ENCODE measurements at regions not wholly inside any gene's neighbourhood (a gene's known extent, or its start where the extent isn't known, plus 50 kb on each side); places are given as distances from the start of the nearest gene placed in this dataset.
"Not testable (repeated sequence)": the region's sequence is repeated elsewhere in the genome, so short reads cannot be mapped to it uniquely, and the experiment has no call there.

DNA sequence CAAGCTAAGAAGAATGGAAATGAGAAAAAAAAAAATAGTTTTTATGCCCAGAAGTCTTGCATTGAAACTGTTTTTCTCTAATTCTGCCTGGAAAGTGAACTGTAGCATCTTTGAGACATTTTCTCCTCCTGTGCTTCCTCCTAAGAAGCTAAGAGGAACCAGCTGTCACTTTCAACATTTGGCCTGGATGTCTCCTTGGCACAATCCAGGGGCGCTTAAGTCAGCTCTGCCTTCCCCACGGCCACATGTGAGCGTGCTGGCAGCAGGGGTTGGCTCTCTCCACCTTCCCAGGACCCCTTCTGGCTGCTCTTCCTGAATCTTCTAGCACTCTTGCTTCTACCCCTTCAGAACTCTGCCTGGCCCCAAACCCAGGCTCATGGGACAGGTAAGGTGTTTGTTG lies 289.6 kb upstream of the ADARB2 start:
- in situ Hi-C loops (cut with MboI; ENCODE audit: low pct_ligation_motif_present in 1 of 4, low pct_unique_long_range_greater_than_20kb in 1 of 4, low sequenced_read_pairs in 3 of 4) (no loop called here), intact Hi-C loops (cut with DNase I; ENCODE audit: low total_unique reads) (no loop called here)
- no peak overlapping the region for H3K27ac ChIP-seq
- WGBS, 2 donors (ENCODE audit: low coverage in 1 of 2), result 49 to 60% methylated on average over 3 of the region's 3 CpGs
- no peak for TF ChIP-seq EP300 (IDR thresholded peaks at IDR 0.05; ENCODE audit: low read depth)
- TF ChIP-seq, protein P1, sequence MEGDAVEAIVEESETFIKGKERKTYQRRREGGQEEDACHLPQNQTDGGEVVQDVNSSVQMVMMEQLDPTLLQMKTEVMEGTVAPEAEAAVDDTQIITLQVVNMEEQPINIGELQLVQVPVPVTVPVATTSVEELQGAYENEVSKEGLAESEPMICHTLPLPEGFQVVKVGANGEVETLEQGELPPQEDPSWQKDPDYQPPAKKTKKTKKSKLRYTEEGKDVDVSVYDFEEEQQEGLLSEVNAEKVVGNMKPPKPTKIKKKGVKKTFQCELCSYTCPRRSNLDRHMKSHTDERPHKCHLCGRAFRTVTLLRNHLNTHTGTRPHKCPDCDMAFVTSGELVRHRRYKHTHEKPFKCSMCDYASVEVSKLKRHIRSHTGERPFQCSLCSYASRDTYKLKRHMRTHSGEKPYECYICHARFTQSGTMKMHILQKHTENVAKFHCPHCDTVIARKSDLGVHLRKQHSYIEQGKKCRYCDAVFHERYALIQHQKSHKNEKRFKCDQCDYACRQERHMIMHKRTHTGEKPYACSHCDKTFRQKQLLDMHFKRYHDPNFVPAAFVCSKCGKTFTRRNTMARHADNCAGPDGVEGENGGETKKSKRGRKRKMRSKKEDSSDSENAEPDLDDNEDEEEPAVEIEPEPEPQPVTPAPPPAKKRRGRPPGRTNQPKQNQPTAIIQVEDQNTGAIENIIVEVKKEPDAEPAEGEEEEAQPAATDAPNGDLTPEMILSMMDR (IDR thresholded peaks at IDR 0.05), result no peak
- TF ChIP-seq POLR2AphosphoS5 (IDR thresholded peaks at IDR 0.05), result no peak
- no peak for TF ChIP-seq POLR2A (IDR thresholded peaks at IDR 0.05)
- H3K4me1 ChIP-seq, result no peaks in the 10 kb centered on the region
- H3K27me3 ChIP-seq, result no peaks in the 10 kb centered on the region
- H3K4me3 ChIP-seq, result no peak overlapping the region
- no peak for DNase-seq
- no peaks in the 10 kb centered on the region for H3K36me3 ChIP-seq
- H3K9me3 ChIP-seq, result no peaks in the 10 kb centered on the region

DNA sequence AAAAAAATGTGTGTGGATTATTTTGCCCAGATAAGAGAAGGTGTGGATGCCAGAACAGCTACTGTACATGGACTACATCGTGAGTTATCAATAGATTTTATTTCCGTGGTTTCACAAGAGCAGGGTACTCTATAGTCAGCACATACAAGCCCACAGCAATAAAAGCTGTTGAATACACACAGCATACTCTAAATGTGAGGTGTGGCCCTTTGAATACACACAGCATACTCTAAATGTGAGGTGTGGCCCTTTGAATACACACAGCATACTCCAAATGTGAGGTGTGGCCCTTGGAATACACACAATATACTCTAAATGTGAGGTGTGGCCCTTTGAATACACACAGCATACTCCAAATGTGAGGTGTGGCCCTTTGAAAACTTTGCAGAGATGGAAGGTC lies 287.4 kb upstream of the ADARB2 start:
- intact Hi-C loops (cut with DNase I; ENCODE audit: low total_unique reads), result not testable (repeated sequence)

DNA sequence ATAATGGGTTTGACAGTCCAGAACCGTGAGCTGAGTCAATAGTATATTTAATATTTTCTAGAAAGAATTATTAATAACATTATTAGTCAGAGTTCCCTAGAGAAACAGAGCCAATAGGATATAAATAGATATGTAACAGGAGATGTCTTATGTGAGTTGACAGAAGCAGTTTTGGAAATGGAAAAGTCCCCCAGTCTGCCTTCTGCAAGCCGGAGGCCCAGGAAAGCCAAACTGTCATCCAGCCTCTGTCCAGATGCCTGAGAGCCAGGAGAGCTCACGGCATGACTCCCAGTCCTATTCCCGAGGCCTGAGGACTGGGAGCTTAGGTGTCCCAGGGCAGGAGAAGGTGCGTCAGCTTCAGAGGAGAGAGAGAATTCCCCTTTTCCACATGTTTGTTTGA lies 286.4 kb upstream of the ADARB2 start:
- H3K36me3 ChIP-seq, result no peaks in the 10 kb centered on the region
- H3K9me3 ChIP-seq, result no peaks in the 10 kb centered on the region
- DNase-seq, result no peak
- no peak overlapping the region for H3K27ac ChIP-seq
- intact Hi-C loops (cut with DNase I; ENCODE audit: low total_unique reads), result no loop called here
- no peaks in the 10 kb centered on the region for H3K27me3 ChIP-seq
- WGBS, 2 donors (ENCODE audit: low coverage in 1 of 2), result 62 to 80% methylated on average over 3 to 5 of the region's 5 CpGs
- no peaks in the 10 kb centered on the region for H3K4me1 ChIP-seq
- no peak overlapping the region for H3K4me3 ChIP-seq
- no peak for TF ChIP-seq EP300 (IDR thresholded peaks at IDR 0.05; ENCODE audit: low read depth)
- no peak for TF ChIP-seq POLR2AphosphoS5 (IDR thresholded peaks at IDR 0.05)
- TF ChIP-seq, protein P1 (IDR thresholded peaks at IDR 0.05), result no peak
- no peak for TF ChIP-seq POLR2A (IDR thresholded peaks at IDR 0.05)
- in situ Hi-C loops (cut with MboI; ENCODE audit: low pct_ligation_motif_present in 1 of 4, low pct_unique_long_range_greater_than_20kb in 1 of 4, low sequenced_read_pairs in 3 of 4), result no loop called here

More for the DNA sequence above, 287.4 kb upstream of the ADARB2 start:
- in situ Hi-C loops (cut with MboI; ENCODE audit: low pct_ligation_motif_present in 1 of 4, low pct_unique_long_range_greater_than_20kb in 1 of 4, low sequenced_read_pairs in 3 of 4); H3K4me3 ChIP-seq; H3K27ac ChIP-seq; H3K27me3 ChIP-seq; H3K36me3 ChIP-seq; DNase-seq; H3K4me1 ChIP-seq; H3K9me3 ChIP-seq: not testable (repeated sequence)
- WGBS, 2 donors (ENCODE audit: low coverage in 1 of 2), result 32% methylated on average over 2 of the region's 2 CpGs; no CpG with 5 or more reads in 1 of the 2 donors

- in situ Hi-C loops (cut with MboI; ENCODE audit: low pct_ligation_motif_present in 1 of 4, low pct_unique_long_range_greater_than_20kb in 1 of 4, low sequenced_read_pairs in 3 of 4), result no loop called here
Measured at GRCh38 chr10:2022401-2022800, 285.1 kb upstream of the ADARB2 start.

GRCh38 chr10:2020836-2021235 lies 283.5 kb upstream of the ADARB2 start:
- no peak for TF ChIP-seq POLR2A (IDR thresholded peaks at IDR 0.05)
- TF ChIP-seq POLR2AphosphoS5 (IDR thresholded peaks at IDR 0.05), result no peak
- no peak for TF ChIP-seq EP300 (IDR thresholded peaks at IDR 0.05; ENCODE audit: low read depth)
- TF ChIP-seq, protein P1 (IDR thresholded peaks at IDR 0.05), result no peak
- no peak overlapping the region for H3K4me3 ChIP-seq
- H3K27ac ChIP-seq, result no peak overlapping the region
- DNase-seq, result no peak
- no peaks in the 10 kb centered on the region for H3K4me1 ChIP-seq
- H3K27me3 ChIP-seq, result no peaks in the 10 kb centered on the region
- H3K9me3 ChIP-seq, result no peaks in the 10 kb centered on the region
- intact Hi-C loops (cut with DNase I; ENCODE audit: low total_unique reads), result no loop called here
- no peaks in the 10 kb centered on the region for H3K36me3 ChIP-seq
- in situ Hi-C loops (cut with MboI; ENCODE audit: low pct_ligation_motif_present in 1 of 4, low pct_unique_long_range_greater_than_20kb in 1 of 4, low sequenced_read_pairs in 3 of 4), result no loop called here
- 40 to 62% methylated on average over 1 to 4 of the region's 4 CpGs for whole genome bisulfite sequencing, 2 donors (ENCODE audit: low coverage in 1 of 2)

More at GRCh38 chr10:2022401-2022800, 285.1 kb upstream of the ADARB2 start:
- Histone ChIP-seq H3K36me3 (no peaks in the 10 kb centered on the region), H3K4me1 (no peaks in the 10 kb centered on the region), H3K4me3 (no peak overlapping the region), H3K27ac (no peak overlapping the region), H3K9me3 (no peaks in the 10 kb centered on the region), H3K27me3 (no peaks in the 10 kb centered on the region)
- TF ChIP-seq, protein P1 (IDR thresholded peaks at IDR 0.05), result no peak
- TF ChIP-seq POLR2A (IDR thresholded peaks at IDR 0.05) (no peak), EP300 (IDR thresholded peaks at IDR 0.05; ENCODE audit: low read depth) (no peak), POLR2AphosphoS5 (IDR thresholded peaks at IDR 0.05) (no peak)
- no peak for DNase-seq
- intact Hi-C loops (cut with DNase I; ENCODE audit: low total_unique reads), result no loop called here
- WGBS, 2 donors (ENCODE audit: low coverage in 1 of 2), result 91 to 100% methylated on average over 2 to 6 of the region's 6 CpGs
